Fibroblast of skin of right quadriceps (primary cell): ENCODE measurements at regions not wholly inside any gene's neighbourhood (a gene's known extent, or its start where the extent isn't known, plus 50 kb on each side); places are given as distances from the start of the nearest gene placed in this dataset.
"Not testable (repeated sequence)": the region's sequence is repeated elsewhere in the genome, so short reads cannot be mapped to it uniquely, and the experiment has no call there.

ENCODE experiments used
- DNase-seq: peaks from one replicate; pipeline ENCODE4 v3.0.0-alpha.2; 2013

- no peak for DNase-seq
These were observed 1191.9 kb upstream of the SLC39A10 start for GRCh38 chr2:194464964-194465638.

- not testable (repeated sequence) for DNase-seq
These were observed 1194.1 kb upstream of the SLC39A10 start for GRCh38 chr2:194462883-194463282.

- no peak for DNase-seq
These were observed 1201.7 kb upstream of the SLC39A10 start for GRCh38 chr2:194455358-194455757.

- DNase-seq = no peak
These were observed 1204.5 kb upstream of the SLC39A10 start for GRCh38 chr2:194452504-194452903.

GRCh38 chr2:194445226-194445625 is 1211.8 kb upstream of the SLC39A10 start:
- no peak for DNase-seq

GRCh38 chr2:194443926-194444325 is 1213.1 kb upstream of the SLC39A10 start:
- no peak for DNase-seq

GRCh38 chr2:194424683-194425209 is 1232.3 kb upstream of the SLC39A10 start:
- no peak for DNase-seq

- no peak for DNase-seq
These were observed 1245.8 kb upstream of the SLC39A10 start for GRCh38 chr2:194411221-194411620.

GRCh38 chr2:194395818-194396217 is 1261.2 kb upstream of the SLC39A10 start:
- DNase-seq = no peak

- no peak for DNase-seq
These were observed 1271.7 kb upstream of the SLC39A10 start for GRCh38 chr2:194385376-194385775.

GRCh38 chr2:194383401-194383800 is 1273.6 kb upstream of the SLC39A10 start:
- DNase-seq = peak; percentile 6

GRCh38 chr2:194382221-194382620 is 1274.8 kb upstream of the SLC39A10 start:
- no peak for DNase-seq

GRCh38 chr2:194380011-194380410 is 1277.0 kb upstream of the SLC39A10 start:
- no peak for DNase-seq

GRCh38 chr2:194367390-194367789 is 1289.6 kb upstream of the SLC39A10 start:
- not testable (repeated sequence) for DNase-seq

- no peak for DNase-seq
These were observed 1293.1 kb upstream of the SLC39A10 start for GRCh38 chr2:194363878-194364277.

GRCh38 chr2:194363295-194363694 is 1293.7 kb upstream of the SLC39A10 start:
- DNase-seq = no peak

GRCh38 chr2:194352505-194352904 is 1304.5 kb upstream of the SLC39A10 start:
- no peak for DNase-seq

GRCh38 chr2:194346193-194346592 is 1310.8 kb upstream of the SLC39A10 start:
- DNase-seq = no peak

- no peak for DNase-seq
These were observed 1311.7 kb upstream of the SLC39A10 start for GRCh38 chr2:194345347-194345746.

- no peak for DNase-seq
These were observed 1313.9 kb upstream of the SLC39A10 start for GRCh38 chr2:194343167-194343566.

- DNase-seq = no peak
These were observed 1324.1 kb upstream of the SLC39A10 start for GRCh38 chr2:194332799-194333490.

- DNase-seq = no peak
These were observed 1328.6 kb upstream of the SLC39A10 start for GRCh38 chr2:194328456-194328855.

- no peak for DNase-seq
These were observed 1329.7 kb upstream of the SLC39A10 start for GRCh38 chr2:194327196-194327888.

- DNase-seq = no peak
These were observed 1333.3 kb upstream of the SLC39A10 start for GRCh38 chr2:194323740-194324139.
